Anterior cingulate cortex (tissue), 58 donors: ENCODE measurements at regions not wholly inside any gene's neighbourhood (a gene's known extent, or its start where the extent isn't known, plus 50 kb on each side); places are given as distances from the start of the nearest gene placed in this dataset.
"Not testable (repeated sequence)": the region's sequence is repeated elsewhere in the genome, so short reads cannot be mapped to it uniquely, and the experiment has no call there.

Experiments
- DNase-seq, 58 donors: peaks; one replicate each; lab custom pipeline; 2025; lab: John Stamatoyannopoulos, UW

DNA sequence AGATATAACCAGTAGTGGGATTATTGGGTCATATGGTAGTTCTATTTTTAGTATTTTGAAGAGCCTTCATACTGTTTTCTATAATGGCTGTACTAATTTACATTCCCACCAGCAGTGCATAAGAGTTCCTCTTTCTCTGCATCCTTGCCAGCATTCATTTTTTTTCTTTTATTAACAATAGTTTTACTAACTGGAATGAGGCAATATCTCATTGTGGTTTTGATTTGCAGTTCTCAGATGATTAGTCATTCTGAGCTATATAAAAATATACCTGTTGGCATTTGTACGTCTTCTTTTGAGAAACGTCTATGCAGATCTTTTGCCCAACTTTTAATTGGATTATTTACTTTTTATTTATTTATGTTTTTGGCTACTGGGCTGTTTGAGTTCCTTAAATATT, 1579.3 kb upstream of the CDH6 start:
- no peak for DNase-seq

DNA sequence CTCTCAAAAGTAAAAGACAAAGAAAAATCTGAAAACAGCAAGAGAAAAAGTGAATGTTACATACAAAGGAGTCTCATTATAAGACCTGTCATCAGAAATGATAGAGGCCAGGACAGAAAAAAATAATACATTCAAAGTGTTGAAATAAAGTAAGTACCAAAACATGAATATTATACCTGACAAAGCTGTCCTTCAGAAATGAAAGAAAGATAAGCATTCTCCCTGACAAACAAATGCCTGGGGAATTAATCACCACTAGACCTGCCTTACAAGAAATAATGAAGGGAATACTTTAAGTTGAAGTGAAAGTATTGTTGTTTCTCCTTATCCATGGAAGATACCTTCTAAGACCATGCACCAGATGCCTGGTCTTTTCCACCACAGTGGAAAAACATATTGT, 1605.2 kb upstream of the CDH6 start:
- no peak for DNase-seq

- DNase-seq = no peak
These were observed 1605.7 kb upstream of the CDH6 start for GRCh38 chr5:29587832-29588231.

DNA sequence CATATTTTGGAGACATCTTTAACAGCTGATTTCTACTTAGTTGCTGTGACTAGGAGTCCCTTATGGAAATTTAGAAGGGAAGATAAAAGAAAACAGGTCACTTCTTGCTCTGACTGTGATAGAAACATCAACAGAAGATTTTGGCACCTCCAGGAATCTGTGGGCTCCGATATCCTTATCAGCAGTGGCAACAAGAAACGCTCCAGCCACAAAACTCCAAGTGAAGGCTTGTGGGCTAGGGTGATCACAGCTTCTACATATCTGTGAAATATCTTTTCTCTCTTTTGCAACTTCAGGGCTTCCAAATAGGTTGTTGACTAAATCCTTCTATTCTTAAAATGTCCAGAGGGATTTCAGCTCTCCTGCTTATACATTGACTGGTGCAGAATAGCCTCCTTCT, 1625.5 kb upstream of the CDH6 start:
- DNase-seq = no peak

DNA sequence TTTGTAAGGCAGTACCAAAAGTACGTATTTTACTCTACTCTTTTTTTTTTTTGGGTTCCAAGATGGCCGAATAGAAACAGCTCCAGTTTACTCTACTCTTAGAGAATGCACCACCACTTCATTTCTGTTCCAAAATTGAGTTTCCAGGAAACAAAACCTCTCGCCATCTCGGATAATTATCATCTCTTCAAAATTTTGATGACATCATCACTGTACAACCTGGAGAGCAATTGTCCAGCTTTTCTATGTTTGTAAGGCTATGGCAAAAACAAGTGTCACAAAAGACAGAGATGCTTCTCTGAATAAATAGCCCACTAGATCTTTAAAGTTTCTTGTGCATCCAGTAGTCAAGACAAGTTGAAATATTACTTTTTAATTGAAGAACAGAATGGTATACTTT, 1631.9 kb upstream of the CDH6 start:
- no peak for DNase-seq

- no peak for DNase-seq
These were observed 1643.0 kb upstream of the CDH6 start for GRCh38 chr5:29550523-29550922.

DNA sequence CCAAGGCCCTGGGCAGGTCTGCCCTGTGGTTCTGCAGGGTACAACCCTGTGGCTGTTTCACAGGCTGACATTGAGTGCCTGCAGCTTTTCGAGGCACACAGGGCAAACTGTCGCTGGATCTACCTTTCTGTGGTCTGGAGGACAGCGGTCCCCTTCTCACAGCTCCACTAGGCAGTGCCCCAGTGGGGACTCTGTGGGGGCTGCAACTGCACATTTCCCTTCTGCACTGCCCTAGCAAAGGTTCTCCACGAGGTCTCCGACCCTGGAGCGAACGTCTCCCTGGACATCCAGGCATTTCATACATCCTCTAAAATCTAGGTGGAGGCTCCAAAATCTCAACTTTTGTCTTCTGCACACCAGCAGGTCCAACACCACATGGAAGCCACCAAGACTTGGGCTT, 1645.2 kb upstream of the CDH6 start:
- DNase-seq = no peak

GRCh38 chr5:29547236-29547865, 1646.1 kb upstream of the CDH6 start:
- no peak for DNase-seq

GRCh38 chr5:29543501-29543900, 1650.0 kb upstream of the CDH6 start:
- no peak for DNase-seq

GRCh38 chr5:29524227-29524626, 1669.3 kb upstream of the CDH6 start:
- DNase-seq = no peak

- DNase-seq = no peak
These were observed 1675.3 kb upstream of the CDH6 start for GRCh38 chr5:29518176-29518575.

GRCh38 chr5:29516224-29516623, 1677.3 kb upstream of the CDH6 start:
- no peak for DNase-seq

GRCh38 chr5:29508131-29508530, 1685.4 kb upstream of the CDH6 start:
- DNase-seq = no peak

- no peak for DNase-seq
These were observed 1689.1 kb upstream of the CDH6 start for GRCh38 chr5:29504411-29504810.

- no peak for DNase-seq
These were observed 1694.6 kb upstream of the CDH6 start for GRCh38 chr5:29498860-29499259.

DNA sequence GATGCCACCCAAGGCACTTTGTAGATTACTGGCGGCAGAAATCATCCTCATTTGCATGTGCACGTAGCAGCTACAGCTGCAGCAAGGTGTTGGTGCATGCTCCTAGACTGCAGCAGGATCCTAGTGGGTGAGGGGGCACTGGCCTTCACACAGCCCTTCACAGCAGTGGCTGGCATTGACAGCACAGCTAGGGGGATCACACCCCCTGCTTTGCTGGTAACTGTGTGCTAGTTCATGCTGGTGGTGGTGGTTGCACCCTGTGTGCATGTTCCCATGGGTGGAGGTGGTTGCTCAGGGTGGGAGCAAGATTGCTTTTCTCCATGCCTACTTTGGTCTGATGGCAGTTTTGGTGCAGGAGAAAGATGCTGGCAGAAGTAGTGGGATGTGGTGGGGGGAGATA, 1695.1 kb upstream of the CDH6 start:
- no peak for DNase-seq

DNA sequence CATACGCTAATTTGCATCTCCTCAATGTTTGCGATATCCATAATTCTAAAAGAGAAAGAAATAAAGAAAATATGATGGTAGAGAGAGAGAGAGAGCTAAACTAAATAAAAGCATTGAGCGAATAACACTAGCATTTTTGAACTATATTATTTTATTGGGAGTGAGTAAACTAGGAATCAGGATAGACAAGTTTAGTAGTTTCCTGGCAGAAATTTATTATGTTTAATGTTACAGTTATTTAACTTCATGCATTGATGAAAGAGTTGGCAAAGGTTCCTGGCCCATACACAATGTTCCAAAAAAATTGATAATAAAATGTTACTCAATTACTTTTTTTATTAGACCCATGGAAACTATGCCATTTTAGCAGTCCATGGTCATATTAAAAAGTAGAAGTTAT, 1708.2 kb upstream of the CDH6 start:
- DNase-seq = no peak

DNA sequence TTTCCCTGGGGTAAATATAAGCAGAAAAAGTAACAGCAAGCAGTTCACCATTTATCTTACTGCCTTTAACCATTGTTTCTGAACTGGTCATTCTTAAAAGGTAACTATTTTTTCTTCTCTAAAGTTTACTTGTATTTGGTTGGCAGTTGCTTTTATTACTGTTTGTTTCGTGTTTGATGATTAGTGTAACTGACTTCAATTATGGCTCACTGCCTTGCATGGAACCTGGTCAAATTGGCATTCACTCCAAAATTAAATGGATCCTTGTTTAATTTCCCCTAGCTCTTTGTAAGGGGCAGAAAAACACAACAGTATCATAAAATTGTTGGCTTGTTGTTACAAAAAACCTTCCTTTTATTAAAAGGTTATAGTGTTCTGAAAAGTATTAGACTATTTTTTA, 1723.9 kb upstream of the CDH6 start:
- DNase-seq = no peak

DNA sequence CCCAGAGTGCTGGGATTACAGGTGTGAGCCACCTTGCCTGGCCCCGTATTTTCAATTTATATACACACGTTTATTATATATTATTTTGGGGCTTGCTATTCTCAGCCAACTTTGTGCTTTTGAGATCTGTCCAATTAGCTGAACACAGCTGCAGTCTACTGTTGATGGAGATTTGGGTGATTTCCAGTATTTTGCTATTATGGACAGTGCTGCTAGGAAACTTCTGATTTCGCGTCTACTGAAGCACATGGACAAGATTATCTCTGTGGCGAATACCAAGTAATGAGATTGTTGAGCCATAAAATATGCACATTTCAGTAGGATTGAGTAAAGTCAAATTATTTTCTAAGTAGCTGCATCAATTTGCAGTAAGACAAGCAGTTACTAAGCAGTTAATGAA, 1731.2 kb upstream of the CDH6 start:
- no peak for DNase-seq

DNA sequence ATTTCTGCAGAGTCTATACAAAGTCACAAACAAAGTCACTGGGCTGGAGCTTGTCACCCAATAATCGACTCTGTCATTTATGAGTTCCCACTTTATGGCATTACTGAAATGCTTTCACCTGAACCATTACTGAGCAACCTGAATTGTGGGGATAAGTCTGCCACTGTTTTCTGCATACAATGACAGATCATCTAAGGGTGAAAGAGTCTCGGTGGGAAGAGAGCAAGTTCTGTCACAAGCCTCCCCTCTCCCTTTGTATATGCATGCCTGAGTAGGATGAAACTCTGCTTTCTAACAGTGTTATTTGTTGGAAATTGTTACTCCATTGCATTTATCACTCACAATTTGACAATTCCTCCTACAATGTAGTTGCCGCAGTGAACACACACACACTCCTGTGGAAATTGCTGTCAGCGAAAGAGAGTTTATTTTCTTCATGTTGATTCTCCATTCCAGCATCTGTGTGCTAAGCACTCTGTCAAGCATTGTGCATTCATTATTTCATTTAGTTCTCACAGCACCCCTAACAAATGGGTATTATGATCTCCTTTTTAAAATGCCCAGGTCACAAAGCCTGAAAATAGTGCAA, 1732.4 kb upstream of the CDH6 start:
- DNase-seq = no peak

DNA sequence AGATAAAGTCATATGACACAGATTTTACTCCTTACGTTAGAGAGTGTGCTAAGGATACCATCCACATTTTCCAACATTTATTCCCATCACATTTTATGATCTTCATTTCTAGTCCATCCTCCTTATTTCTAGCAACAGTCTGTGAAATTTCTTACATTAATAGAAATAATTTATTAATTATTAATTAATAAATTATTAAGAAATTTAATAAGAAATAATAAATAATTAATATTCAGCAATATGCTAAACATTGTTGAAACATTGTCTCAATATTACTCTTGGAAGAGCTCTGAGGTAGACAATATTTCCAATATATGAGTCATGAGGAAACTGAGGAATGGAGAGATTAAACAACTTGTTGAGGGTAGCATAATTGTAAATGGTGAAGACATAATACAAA, 1742.5 kb upstream of the CDH6 start:
- DNase-seq = not testable (repeated sequence)

DNA sequence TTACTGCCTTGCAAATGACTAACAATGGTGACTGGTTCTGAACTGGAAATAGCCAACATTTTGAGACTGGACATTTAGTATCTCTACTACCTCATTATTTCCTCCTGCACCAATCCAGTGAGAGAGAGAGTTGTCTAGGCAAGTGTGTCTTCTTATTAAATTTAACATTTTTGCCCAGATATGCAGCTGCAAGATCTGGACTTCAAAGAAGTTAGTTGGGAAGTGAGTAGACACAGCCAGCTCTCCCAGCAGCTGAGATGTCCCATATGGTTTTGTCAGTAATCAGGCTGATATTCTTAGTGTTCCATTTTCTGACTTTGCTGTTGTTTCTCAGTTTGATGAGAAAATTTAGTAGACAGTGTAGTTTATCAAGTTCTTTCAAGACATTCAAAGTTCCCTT, 1778.8 kb upstream of the CDH6 start:
- no peak for DNase-seq

DNA sequence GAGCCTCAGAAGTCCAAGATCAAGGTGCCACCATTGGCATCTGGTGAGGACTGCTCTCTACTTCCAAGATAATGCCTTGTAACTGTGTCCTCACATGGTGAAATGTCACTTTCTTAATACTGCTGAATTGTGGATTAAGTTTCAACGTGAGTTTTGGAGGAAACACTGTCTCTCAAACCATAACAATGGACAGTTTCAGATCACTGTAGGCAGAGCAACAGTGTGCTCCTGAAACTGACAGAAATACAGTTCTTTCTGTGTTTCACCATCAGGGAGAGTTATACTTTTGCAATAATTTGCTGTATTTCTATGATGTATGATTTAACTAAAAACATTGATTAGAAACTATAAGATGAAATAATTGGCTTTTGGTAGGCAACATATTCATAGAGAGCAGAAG, 1780.5 kb upstream of the CDH6 start:
- no peak for DNase-seq
